KMS-11 (cell line): ENCODE measurements at regions not wholly inside any gene's neighbourhood (a gene's known extent, or its start where the extent isn't known, plus 50 kb on each side); places are given as distances from the start of the nearest gene placed in this dataset.
"Not testable (repeated sequence)": the region's sequence is repeated elsewhere in the genome, so short reads cannot be mapped to it uniquely, and the experiment has no call there.

Experiments used
- H2AFZ ChIP-seq: fragments of 200-600 bp; sonication (generic); 2 replicates; pipeline ENCODE4 v1.6.1; 2016; ENCODE audit warnings: antibody characterized with exemption, mixed run types, low read depth
- H3K27ac ChIP-seq: fragments of 200-600 bp; sonication (generic); 2 replicates; pipeline ENCODE4 v1.6.1; 2016; ENCODE audit warnings: mild to moderate bottlenecking, mixed run types
- H3K27me3 ChIP-seq: fragments of 200-600 bp; sonication (generic); 2 replicates; pipeline ENCODE4 v1.6.1; 2017; ENCODE audit warnings: mild to moderate bottlenecking, low read depth, mixed run types, moderate library complexity; ENCODE audit not compliant: insufficient read depth
- H3K36me3 ChIP-seq: fragments of 200-600 bp; sonication (generic); 2 replicates; pipeline ENCODE4 v1.6.1; 2017; ENCODE audit warnings: mild to moderate bottlenecking, mixed run types; ENCODE audit not compliant: insufficient read depth
- H3K4me1 ChIP-seq: fragments of 200-600 bp; sonication (generic); 2 replicates; pipeline ENCODE4 v1.6.1; 2016; ENCODE audit warnings: mild to moderate bottlenecking, low read depth, mixed run types; ENCODE audit not compliant: poor library complexity, severe bottlenecking
- H3K4me2 ChIP-seq: fragments of 200-600 bp; sonication (generic); 2 replicates; pipeline ENCODE4 v1.7.0; 2016; ENCODE audit warnings: mild to moderate bottlenecking, mixed run types
- H3K4me3 ChIP-seq: fragments of 200-600 bp; sonication (generic); IDR thresholded peaks from 2 replicates; pipeline ENCODE4 v1.6.1; 2017; ENCODE audit warnings: low read depth, low read length, mixed read lengths; ENCODE audit not compliant: insufficient read depth
- H3K79me2 ChIP-seq: fragments of 200-600 bp; sonication (generic); 2 replicates; pipeline ENCODE4 v1.6.1; 2016; ENCODE audit warnings: low read depth, mixed run types; ENCODE audit not compliant: insufficient read depth
- H3K9ac ChIP-seq: fragments of 200-600 bp; sonication (generic); 2 replicates; pipeline ENCODE4 v1.6.1; 2016; ENCODE audit warnings: mild to moderate bottlenecking, mixed run types
- H4K20me1 ChIP-seq: fragments of 200-600 bp; sonication (generic); 2 replicates; pipeline ENCODE4 v1.6.1; 2016; ENCODE audit warnings: mild to moderate bottlenecking, mixed run types; ENCODE audit not compliant: insufficient read depth
- CTCF ChIP-seq: fragments of 200-600 bp; sonication (generic); conservative IDR thresholded peaks from 2 replicates; pipeline ENCODE4 v1.6.1; 2017; ENCODE audit warnings: low read depth, mild to moderate bottlenecking, antibody characterized with exemption, low read length, moderate library complexity, mixed read lengths

- Histone ChIP-seq H3K27ac (no peak overlapping the region), H3K79me2 (no peaks in the 10 kb centered on the region), H3K27me3 (no peaks in the 10 kb centered on the region), H3K36me3 (no peaks in the 10 kb centered on the region), H4K20me1 (no peaks in the 10 kb centered on the region), H3K4me1 (no peaks in the 10 kb centered on the region), H3K4me3 (no peak overlapping the region), H2AFZ (no peak overlapping the region), H3K4me2 (no peak overlapping the region), H3K9ac (no peak overlapping the region)
- no peak for TF ChIP-seq CTCF
Observed at GRCh38 chrX:53824686-53825085, 138.2 kb upstream of the HUWE1 start.

GRCh38 chrX:53818115-53818514 lies 131.6 kb upstream of the HUWE1 start:
- not testable (repeated sequence) for H3K4me1 ChIP-seq, H3K36me3 ChIP-seq, H3K27me3 ChIP-seq, H4K20me1 ChIP-seq, H3K9ac ChIP-seq, H2AFZ ChIP-seq, H3K4me2 ChIP-seq, H3K27ac ChIP-seq, H3K79me2 ChIP-seq, H3K4me3 ChIP-seq

GRCh38 chrX:53817548-53817947 lies 131.0 kb upstream of the HUWE1 start:
- Histone ChIP-seq H3K27me3 (no peaks in the 10 kb centered on the region), H3K4me2 (no peak overlapping the region), H3K79me2 (no peaks in the 10 kb centered on the region), H4K20me1 (no peaks in the 10 kb centered on the region), H3K27ac (no peak overlapping the region), H3K9ac (no peak overlapping the region), H3K4me3 (no peak overlapping the region), H2AFZ (no peak overlapping the region), H3K4me1 (no peaks in the 10 kb centered on the region), H3K36me3 (no peaks in the 10 kb centered on the region)
- no peak for TF ChIP-seq CTCF

- no peaks in the 10 kb centered on the region for H3K4me1 ChIP-seq
- H3K27me3 ChIP-seq = no peaks in the 10 kb centered on the region
- no peak overlapping the region for H3K9ac ChIP-seq
- H3K27ac ChIP-seq = no peak overlapping the region
- H2AFZ ChIP-seq = no peak overlapping the region
- H3K79me2 ChIP-seq = no peaks in the 10 kb centered on the region
- no peak overlapping the region for H3K4me2 ChIP-seq
- H3K36me3 ChIP-seq = no peaks in the 10 kb centered on the region
- TF ChIP-seq CTCF = no peak
- no peaks in the 10 kb centered on the region for H4K20me1 ChIP-seq
- no peak overlapping the region for H3K4me3 ChIP-seq
Observed at GRCh38 chrX:53813670-53814440, 127.3 kb upstream of the HUWE1 start.

- H3K4me2 ChIP-seq = no peak overlapping the region
- no peak overlapping the region for H2AFZ ChIP-seq
- H3K9ac ChIP-seq = no peak overlapping the region
- H3K4me3 ChIP-seq = no peak overlapping the region
- TF ChIP-seq CTCF = no peak
- no peak overlapping the region for H3K27ac ChIP-seq
- no peaks in the 10 kb centered on the region for H3K4me1 ChIP-seq
- no peaks in the 10 kb centered on the region for H3K36me3 ChIP-seq
- H4K20me1 ChIP-seq = no peaks in the 10 kb centered on the region
- H3K79me2 ChIP-seq = no peaks in the 10 kb centered on the region
- no peaks in the 10 kb centered on the region for H3K27me3 ChIP-seq
Observed at GRCh38 chrX:53798281-53798680, 111.8 kb upstream of the HUWE1 start.
